ENCODE measurements at regions not wholly inside any gene's neighbourhood (a gene's known extent, or its start where the extent isn't known, plus 50 kb on each side); places are given as distances from the start of the nearest gene placed in this dataset.

DNA sequence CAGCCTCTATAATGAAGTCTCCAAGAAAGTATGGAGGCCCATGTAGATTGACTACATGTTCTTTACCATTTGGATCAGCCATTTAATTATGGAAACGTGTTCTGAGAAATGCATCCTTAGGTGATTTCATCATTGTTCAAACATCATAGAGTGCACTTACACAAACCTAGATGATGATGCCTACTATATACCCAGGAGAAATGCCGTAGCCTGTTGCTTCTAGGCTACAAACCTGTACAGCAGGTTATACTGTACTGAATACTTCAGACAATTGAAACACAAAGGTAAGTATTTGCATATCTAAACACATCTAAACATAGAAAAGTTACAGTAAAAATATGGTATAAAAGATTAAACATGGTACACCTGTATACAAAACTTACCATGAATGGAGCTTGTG lies 186.5 kb upstream of the FSTL5 start:
- TF ChIP-seq, protein P1, sequence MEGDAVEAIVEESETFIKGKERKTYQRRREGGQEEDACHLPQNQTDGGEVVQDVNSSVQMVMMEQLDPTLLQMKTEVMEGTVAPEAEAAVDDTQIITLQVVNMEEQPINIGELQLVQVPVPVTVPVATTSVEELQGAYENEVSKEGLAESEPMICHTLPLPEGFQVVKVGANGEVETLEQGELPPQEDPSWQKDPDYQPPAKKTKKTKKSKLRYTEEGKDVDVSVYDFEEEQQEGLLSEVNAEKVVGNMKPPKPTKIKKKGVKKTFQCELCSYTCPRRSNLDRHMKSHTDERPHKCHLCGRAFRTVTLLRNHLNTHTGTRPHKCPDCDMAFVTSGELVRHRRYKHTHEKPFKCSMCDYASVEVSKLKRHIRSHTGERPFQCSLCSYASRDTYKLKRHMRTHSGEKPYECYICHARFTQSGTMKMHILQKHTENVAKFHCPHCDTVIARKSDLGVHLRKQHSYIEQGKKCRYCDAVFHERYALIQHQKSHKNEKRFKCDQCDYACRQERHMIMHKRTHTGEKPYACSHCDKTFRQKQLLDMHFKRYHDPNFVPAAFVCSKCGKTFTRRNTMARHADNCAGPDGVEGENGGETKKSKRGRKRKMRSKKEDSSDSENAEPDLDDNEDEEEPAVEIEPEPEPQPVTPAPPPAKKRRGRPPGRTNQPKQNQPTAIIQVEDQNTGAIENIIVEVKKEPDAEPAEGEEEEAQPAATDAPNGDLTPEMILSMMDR (IDR thresholded peaks at IDR 0.05): no peak
- Histone ChIP-seq H3K27ac (no peak overlapping the region), H3K4me3 (no peak overlapping the region)
- no peak for DNase-seq (ENCODE audit: low spot score)

DNA sequence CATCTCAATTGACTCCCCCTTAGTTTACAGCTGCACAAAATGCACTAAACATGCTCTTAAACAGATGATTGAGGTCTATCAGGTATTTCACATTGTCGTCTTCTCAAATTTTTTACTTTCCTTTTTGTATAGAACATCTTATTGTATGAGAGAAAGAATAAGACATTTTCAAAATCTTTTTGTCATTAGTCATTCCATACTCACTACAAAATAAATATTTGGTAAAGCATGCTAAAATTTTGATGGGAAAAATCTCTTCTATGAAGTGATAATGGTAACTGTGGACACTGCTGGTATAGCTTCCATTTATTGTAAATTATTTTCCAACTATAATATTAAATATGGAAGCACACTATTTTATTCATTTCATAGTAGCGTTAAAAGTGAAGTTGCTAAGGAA lies 185.6 kb upstream of the FSTL5 start:
- H3K27ac ChIP-seq: no peak overlapping the region
- no peak for DNase-seq (ENCODE audit: low spot score)
- TF ChIP-seq, protein P1 (IDR thresholded peaks at IDR 0.05): no peak
- no peak overlapping the region for H3K4me3 ChIP-seq

DNA sequence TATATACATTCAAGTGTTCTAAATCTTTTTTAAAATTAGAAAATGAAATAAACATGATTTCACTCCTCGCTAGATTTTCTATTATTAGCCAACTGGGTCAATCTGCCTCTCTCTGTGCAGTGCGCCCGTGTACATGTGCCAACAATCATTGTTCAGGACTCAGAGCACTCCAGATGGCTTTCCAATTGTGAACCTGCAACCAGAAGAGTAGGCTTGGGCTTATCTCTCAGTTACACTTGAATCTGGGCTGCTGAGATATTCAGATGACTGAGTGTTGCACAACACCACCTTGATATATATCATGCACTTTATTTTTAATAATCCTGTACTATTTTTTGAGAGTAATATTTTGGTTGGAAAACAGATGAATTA lies 184.0 kb upstream of the FSTL5 start:
- DNase-seq (ENCODE audit: low spot score): no peak

DNA sequence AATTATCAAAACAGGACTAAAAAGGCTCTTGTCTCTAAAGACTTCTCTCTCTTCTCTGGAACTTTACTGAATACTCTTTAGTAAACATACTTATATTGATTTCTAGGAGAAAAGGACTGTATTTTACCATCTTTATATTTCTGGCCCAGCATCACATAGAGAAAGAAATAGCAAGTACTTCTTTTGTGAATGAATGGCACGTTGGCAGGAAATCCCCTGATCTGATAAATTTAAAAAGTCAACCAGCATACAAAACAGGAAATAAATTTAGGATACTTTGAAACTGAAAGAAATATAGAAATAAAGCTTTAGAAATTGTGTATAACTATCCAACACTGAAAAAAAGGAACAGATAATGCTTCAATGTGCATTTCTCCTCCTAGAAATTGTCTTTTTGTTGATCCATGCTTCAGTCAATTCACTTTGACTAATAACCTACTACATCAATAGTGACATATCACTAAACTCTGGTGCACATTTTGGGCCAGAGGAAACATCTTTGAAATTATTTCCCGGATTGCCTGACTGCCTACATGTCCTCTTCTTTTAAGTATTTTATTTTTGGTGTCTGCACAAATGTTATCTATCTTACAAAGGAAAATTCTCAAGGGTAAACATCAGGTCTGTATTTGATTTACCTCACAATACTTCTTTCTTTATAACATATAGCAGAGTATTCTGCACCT lies 183.5 kb upstream of the FSTL5 start:
- no peak for DNase-seq (ENCODE audit: low spot score)
- H3K4me3 ChIP-seq: no peak overlapping the region
- no peak overlapping the region for H3K27ac ChIP-seq
- TF ChIP-seq, protein P1 (IDR thresholded peaks at IDR 0.05): no peak

More for the DNA sequence above, 184.0 kb upstream of the FSTL5 start:
- TF ChIP-seq, protein P1 (IDR thresholded peaks at IDR 0.05): no peak
- H3K4me3 ChIP-seq: no peak overlapping the region
- H3K27ac ChIP-seq: no peak overlapping the region

DNA sequence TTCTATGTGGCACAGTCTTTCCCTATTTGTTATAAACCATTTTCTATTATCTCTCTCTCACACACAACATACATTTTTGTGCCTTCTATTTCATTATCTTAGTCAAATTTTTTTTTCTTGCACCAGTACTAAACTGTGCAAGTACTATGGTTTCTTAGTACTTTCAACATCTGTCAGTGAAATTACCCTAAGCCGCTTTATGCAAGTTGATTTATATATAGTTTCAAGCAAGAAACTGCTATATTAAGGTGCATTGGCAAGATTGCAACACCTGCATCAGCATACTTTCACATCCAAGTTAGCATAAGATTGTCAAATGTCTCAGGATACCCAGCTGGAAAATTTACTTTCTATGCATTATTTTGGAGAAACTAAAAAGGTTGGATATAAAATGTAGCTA lies 180.2 kb upstream of the FSTL5 start:
- Histone ChIP-seq H3K27ac (no peak overlapping the region), H3K4me3 (no peak overlapping the region)
- no peak for DNase-seq (ENCODE audit: low spot score)
- TF ChIP-seq, protein P1 (IDR thresholded peaks at IDR 0.05): no peak

DNA sequence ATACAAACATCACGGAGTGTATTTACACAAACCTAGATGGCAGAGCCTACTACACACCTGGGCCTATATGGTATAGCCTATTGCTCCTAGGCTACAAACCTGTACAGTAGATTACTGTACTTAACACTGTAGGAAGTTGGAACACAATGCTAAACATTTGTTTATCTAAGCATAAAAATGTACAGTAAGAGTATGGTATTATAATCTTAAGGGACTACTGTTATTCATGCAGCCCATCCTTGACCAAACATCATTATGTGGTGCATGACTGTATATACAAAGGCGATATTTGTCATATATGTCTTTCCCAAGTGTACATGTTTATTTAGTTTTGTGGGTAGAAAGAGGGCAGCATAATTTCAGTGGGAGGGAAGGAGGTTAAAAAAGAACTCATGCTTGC lies 177.7 kb upstream of the FSTL5 start:
- no peak for DNase-seq (ENCODE audit: low spot score)
- Histone ChIP-seq H3K27ac (no peak overlapping the region), H3K4me3 (no peak overlapping the region)
- TF ChIP-seq, protein P1 (IDR thresholded peaks at IDR 0.05): no peak

DNA sequence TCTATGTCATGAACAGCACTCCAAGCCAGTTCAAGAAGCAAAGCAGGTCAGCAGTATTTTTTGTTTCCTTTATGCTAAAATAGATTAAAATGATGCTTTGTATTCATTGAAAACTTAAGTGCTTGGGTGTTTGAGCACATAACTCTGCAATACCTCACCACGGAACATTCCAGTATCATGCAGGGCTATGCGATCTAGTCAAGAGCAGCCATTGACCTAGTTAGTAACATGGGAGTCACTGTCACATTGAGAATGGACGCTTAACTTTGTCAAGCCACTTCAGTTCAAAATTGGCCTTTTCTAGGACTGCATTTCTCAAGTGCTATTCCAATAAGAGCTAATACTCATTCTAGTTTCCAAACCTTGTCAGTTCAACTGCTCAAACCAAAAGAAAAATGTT lies 160.1 kb upstream of the FSTL5 start:
- TF ChIP-seq, protein P1 (IDR thresholded peaks at IDR 0.05): no peak
- Histone ChIP-seq H3K27ac (no peak overlapping the region), H3K4me3 (no peak overlapping the region)
- no peak for DNase-seq (ENCODE audit: low spot score)

Measured in coronary artery (tissue), 2 donors.